HG03039 (cell line): ENCODE measurements at regions not wholly inside any gene's neighbourhood (a gene's known extent, or its start where the extent isn't known, plus 50 kb on each side); places are given as distances from the start of the nearest gene placed in this dataset.
"Not testable (repeated sequence)": the region's sequence is repeated elsewhere in the genome, so short reads cannot be mapped to it uniquely, and the experiment has no call there.

Experiments
- ATAC-seq: cut with Tn5 transposase; IDR thresholded peaks from one replicate; pipeline ENCODE4 v1.9.1; 2021; ENCODE audit warnings: mild to moderate bottlenecking, moderate library complexity; ENCODE audit not compliant: unreplicated experiment

GRCh38 chr2:185473838-185474237, 264.8 kb upstream of the FSIP2 start:
- no peak for ATAC-seq

GRCh38 chr2:185475914-185476313, 262.7 kb upstream of the FSIP2 start:
- ATAC-seq, result no peak

DNA sequence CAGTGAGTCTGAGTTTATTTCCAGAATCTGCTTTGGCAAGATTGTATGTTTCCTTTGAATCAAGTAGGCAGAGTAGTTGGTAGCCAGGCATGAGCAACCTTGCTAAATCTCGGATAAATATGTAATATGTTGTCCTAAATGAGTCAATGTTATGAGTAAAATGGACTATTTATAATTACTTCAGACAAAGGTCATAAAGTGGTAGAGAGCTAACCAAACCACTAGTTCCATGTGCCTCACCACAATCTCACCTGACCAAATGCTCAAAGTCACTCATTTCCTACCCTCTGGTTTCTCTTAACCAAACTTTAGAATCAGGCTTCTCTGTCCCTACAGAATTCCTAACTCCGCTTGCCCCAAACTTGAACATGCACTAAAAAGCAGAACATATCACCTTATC, 261.2 kb upstream of the FSIP2 start:
- no peak for ATAC-seq

- ATAC-seq, result no peak
Observed at GRCh38 chr2:185484602-185485001, 254.0 kb upstream of the FSIP2 start.

- no peak for ATAC-seq
Observed at GRCh38 chr2:185502351-185502750, 236.3 kb upstream of the FSIP2 start.

- ATAC-seq, result no peak
Observed at GRCh38 chr2:185507719-185508118, 230.9 kb upstream of the FSIP2 start.

GRCh38 chr2:185510060-185510459, 228.5 kb upstream of the FSIP2 start:
- no peak for ATAC-seq

DNA sequence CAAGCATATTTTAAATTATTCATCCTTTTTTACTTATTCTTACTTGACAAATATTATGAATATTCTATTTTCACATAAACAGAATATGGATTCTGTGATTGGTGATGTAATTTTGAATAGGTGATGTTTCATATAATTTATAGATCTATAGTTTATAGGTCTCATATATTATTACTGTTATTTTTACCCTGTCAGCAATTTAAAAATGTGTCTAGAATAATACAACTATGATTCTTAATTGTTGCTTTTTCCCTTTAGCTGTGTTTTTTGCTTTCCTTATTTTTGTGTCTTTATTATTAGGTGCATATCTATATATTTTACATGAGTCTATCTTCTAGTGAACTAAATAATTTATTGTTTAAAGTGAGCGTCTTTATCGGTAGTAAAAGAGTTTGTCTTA, 226.7 kb upstream of the FSIP2 start:
- ATAC-seq, result no peak

DNA sequence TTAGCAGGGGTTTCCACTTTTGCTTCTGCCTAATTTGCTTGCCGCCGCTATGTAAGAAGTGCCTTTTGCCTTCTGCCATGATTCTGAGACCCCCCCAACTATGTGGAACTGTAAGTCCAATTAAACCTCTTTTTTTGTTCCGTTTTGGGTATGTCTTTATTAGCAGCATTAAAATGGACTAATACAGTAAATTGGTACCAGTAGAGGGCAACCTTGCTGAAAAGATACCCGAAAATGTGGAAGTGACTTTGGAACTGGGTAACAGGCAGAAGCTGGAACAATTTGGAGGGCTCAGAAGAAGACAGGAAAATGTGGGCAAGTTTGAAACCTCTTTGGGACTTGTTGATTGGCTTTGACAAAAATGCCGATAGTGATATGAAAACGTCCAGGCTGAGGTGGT, 216.1 kb upstream of the FSIP2 start:
- ATAC-seq, result no peak

DNA sequence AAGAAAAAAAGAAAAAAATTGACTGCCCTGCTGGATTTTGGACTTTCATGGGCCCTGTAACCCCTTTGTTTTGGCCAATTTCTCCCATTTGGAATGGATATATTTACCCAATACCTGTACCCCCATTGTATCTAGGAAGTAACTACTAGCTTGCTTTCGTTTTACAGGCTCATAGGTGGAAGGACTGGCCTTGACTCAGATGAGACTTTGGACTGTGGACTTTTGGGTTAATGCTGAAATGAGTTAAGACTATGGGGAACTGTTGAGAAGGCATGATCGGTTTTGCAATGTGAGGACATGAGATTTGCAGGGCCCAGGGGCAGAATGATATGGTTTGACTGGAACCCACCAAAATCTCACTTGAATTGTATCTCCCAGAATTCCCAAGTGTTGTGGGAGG, 214.4 kb upstream of the FSIP2 start:
- not testable (repeated sequence) for ATAC-seq

- no peak for ATAC-seq
Observed at GRCh38 chr2:185526161-185526560, 212.4 kb upstream of the FSIP2 start.

DNA sequence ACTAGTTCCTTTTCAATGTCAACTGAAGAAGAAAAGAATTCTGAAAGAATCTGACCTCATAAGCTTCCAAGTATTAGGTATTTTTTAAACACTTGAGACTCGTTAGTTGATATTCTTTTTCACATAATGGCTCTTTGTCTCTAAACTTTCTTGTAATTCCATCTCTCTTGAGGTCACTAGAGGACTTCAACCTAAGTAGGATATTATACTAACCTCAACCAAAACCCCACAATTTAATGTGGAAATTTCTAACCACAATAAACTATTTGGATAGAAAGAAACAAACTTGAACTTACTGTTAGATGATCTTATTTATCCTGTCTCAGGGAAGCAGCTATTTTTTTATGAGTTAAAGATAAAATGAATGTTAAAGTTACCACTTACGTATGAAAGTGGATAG, 206.9 kb upstream of the FSIP2 start:
- no peak for ATAC-seq

DNA sequence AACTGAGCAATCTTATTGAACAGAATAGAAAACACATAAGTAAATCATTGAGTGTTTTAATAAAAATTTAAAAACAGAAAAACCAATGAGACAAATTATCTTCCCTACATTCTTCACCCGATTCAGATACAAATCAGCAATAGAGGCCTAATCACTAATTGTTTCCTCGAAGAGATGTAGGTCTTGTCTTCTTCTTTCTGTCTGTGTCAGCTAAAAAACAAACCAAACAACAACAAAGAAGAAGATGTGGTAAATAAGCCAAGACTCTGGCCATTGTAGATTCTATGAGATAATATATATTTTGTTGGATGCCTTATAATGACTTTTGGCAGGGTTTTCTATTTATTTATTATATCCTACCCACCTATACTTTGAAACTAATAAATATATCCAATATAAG, 200.9 kb upstream of the FSIP2 start:
- no peak for ATAC-seq

GRCh38 chr2:185567196-185567595, 171.4 kb upstream of the FSIP2 start:
- no peak for ATAC-seq

DNA sequence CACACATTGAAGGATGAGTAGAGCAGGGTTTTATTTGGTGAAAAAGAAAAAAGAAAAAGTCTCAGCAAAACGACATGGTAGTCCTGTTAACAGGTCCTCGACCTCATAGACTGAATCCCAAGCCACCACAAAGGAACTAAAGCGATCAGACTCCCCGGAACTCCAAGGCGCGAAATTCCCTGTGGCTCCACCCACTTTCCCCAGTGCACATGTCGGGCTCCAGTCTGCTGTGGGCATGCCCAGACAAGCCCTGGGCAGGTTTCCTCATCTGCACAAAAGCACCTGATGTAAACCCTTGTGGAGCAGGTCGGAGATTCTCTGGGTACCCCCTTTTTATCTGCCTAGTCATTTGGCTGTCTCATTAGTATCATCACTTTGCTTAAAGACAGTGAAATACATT, 170.7 kb upstream of the FSIP2 start:
- no peak for ATAC-seq

- no peak for ATAC-seq
Observed at GRCh38 chr2:185578322-185578721, 160.3 kb upstream of the FSIP2 start.

DNA sequence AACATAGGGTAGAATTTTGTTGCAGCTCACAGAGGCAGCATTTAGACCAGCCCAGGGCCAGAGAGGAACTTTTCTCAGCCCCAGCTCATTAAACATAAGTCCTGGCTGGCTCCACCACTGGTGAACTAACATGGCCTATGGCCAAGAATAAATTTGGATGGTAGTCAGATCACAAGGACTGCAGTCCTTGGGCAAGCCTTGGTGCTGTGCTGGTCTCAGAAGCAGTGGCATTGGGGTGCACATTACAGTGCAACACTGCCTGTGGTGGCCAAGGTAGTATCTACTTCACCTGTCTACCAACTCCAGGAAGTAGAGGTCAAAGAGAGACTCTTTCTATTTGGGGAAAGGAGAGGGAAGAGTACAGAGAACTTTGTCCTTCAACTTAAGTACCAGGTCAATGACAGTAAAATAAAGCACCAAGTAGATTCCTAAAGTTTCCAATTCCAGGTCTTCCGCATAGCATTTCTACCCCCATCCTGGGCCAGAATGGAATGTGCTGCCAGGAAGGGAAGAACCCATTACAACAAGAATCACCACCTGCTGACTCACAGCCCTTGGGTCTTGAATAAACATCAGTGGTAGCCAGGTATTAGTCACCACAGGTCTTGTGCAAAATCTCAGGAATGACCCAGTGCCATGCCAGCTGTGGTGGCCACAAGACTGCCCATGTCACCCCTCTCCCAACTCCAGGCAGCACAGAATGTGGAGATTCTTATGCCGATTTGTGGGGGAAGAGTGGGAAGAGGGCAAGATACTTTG, 155.4 kb upstream of the FSIP2 start:
- no peak for ATAC-seq

GRCh38 chr2:185585165-185585564, 153.4 kb upstream of the FSIP2 start:
- ATAC-seq, result not testable (repeated sequence)

- not testable (repeated sequence) for ATAC-seq
Observed at GRCh38 chr2:185591276-185591675, 147.3 kb upstream of the FSIP2 start.

DNA sequence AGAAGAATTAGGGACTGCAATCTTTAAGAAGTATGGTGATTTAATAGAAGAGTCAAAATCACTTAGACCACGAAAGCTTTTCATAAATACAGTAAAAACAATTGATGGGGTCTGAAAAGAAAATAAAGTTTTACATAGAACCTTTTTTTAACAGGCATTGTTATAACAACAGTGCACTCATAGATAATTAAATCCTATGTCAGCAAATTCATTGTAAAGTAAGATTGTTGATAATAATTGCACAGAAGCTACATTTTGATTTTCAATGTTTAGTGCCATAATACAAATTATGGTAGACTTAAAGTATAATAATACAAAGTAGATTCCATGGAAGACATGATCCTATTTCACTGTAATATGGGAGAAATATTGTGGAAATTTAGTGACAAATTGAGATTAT, 130.7 kb upstream of the FSIP2 start:
- no peak for ATAC-seq

GRCh38 chr2:185608799-185609198, 129.8 kb upstream of the FSIP2 start:
- ATAC-seq, result no peak

DNA sequence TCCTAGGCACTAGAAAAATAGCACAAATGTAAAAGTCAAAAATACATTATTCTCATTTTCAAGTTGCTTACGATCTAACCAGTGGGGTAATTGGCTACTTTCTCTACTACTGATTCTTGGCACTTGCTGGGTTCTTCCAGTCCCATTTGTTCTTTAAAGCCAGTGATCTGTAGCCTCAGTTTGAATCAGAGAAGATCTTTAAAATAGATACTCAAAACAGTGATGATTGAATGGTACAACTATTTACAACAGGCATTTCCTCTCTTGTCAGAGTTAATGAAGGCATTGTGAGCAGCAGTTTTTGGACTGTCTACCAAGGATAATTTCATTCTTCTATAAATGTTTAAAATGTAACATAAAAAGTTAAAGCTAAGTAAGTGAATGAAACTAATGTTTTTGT, 128.3 kb upstream of the FSIP2 start:
- no peak for ATAC-seq

DNA sequence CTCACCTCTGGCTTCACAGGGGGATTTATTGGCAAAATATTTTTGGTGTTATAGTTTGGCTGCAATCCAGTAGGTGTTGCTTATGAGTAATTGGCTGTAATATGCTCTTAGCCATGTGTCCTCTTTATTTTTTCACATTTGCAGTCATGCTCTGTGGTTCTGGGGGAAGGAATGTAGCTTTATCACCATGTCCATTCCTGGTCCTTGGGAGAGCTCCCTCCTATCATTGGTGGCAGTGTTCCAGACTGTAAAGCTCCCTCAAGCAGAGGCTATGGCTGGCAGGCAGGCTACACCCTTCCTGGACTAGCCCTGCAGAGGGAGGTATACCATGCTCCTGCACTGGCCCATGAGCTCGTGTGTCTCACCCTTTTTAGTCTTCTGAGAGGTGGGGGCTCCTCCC, 120.0 kb upstream of the FSIP2 start:
- no peak for ATAC-seq
